ENCODE measurements at regions not wholly inside any gene's neighbourhood (a gene's known extent, or its start where the extent isn't known, plus 50 kb on each side); places are given as distances from the start of the nearest gene placed in this dataset.
"Not testable (repeated sequence)": the region's sequence is repeated elsewhere in the genome, so short reads cannot be mapped to it uniquely, and the experiment has no call there.

DNA sequence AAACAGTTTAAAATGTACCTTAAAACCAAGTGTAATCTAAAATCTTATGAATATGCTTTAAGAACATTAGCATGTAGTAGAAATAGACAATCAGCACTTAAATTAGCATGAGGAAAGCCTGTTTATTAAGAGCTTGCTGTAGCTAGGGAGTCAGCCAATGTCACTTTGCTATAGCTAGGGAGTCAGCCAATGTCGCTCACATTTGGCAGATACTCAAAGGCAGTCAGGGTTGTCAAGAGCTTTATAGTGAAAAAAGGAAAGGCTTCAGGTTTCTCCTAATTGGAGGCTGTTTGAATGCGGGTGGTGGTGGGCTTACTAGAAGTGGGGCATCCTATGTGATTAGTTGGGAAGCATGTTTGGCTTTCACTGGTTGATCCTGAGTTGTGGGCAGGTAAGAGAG lies 226.2 kb upstream of the DGKB start:
- Histone ChIP-seq H3K27me3 (ENCODE audit: control insufficient read depth, insufficient read depth, low read length) (no peaks in the 10 kb centered on the region), H3K4me3 (ENCODE audit: low read depth, low read length) (no peak overlapping the region), H3K36me3 (ENCODE audit: control insufficient read depth, insufficient read depth, low read length) (no peaks in the 10 kb centered on the region)
- DNase-seq (ENCODE audit: low read depth), result no peak
- TF ChIP-seq, protein P1, sequence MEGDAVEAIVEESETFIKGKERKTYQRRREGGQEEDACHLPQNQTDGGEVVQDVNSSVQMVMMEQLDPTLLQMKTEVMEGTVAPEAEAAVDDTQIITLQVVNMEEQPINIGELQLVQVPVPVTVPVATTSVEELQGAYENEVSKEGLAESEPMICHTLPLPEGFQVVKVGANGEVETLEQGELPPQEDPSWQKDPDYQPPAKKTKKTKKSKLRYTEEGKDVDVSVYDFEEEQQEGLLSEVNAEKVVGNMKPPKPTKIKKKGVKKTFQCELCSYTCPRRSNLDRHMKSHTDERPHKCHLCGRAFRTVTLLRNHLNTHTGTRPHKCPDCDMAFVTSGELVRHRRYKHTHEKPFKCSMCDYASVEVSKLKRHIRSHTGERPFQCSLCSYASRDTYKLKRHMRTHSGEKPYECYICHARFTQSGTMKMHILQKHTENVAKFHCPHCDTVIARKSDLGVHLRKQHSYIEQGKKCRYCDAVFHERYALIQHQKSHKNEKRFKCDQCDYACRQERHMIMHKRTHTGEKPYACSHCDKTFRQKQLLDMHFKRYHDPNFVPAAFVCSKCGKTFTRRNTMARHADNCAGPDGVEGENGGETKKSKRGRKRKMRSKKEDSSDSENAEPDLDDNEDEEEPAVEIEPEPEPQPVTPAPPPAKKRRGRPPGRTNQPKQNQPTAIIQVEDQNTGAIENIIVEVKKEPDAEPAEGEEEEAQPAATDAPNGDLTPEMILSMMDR (IDR thresholded peaks at IDR 0.05; ENCODE audit: insufficient read depth, low read depth, low read length), result no peak
- POLR2A ChIA-PET, result no interaction called here
- CTCF ChIA-PET, result interaction anchor here (0.7 kb wide), 1 partner anchor 44 kb away, joined by 3 read pairs; no protein-coding TSS in a partner anchor

DNA sequence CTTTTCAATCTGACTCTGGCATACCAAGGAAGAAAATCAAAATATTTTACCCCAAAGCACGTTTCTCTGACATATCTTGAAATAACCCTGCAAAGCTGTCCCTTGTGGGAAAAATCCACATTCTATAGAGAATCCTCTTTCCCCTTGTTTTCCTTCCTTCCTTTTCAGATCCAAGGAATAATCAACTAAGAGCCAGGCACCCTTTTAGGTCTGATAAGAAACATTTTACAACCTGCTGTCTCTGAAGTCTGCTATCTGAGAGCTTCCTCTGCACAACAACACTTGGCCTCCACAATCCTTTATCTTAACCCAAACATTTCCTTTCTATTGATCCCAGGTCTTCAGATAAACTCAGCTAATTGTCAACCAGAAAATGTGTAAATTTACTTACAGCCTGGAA lies 224.1 kb upstream of the DGKB start:
- H3K36me3 ChIP-seq (ENCODE audit: control insufficient read depth, insufficient read depth, low read length); DNase-seq (ENCODE audit: low read depth); H3K27me3 ChIP-seq (ENCODE audit: control insufficient read depth, insufficient read depth, low read length); CTCF ChIA-PET; H3K4me3 ChIP-seq (ENCODE audit: low read depth, low read length); POLR2A ChIA-PET: not testable (repeated sequence)

DNA sequence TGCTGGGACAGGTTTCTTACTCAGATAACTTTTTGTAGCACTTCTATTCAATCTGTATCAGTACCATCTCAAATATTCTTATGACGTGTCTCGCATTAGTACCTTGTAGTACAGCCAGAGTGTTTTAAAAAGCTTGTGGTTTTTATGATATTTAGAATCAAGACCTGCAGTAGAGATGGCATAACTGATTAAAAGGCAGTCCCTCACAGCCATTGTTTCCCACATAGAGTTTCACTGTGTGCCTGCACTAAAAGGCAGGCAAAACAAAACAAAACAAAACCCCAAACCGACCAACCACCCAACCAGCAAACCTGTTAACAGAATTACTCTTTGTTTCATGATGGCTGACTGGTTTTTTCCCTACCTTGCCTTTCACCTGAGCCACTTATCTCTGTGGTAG lies 221.3 kb upstream of the DGKB start:
- Histone ChIP-seq H3K27me3 (ENCODE audit: control insufficient read depth, insufficient read depth, low read length) (no peaks in the 10 kb centered on the region), H3K36me3 (ENCODE audit: control insufficient read depth, insufficient read depth, low read length) (no peaks in the 10 kb centered on the region), H3K4me3 (ENCODE audit: low read depth, low read length) (no peak overlapping the region)
- ChIA-PET POLR2A (no interaction called here), CTCF (no interaction called here)
- DNase-seq (ENCODE audit: low read depth), result no peak
- TF ChIP-seq, protein P1 (IDR thresholded peaks at IDR 0.05; ENCODE audit: insufficient read depth, low read depth, low read length), result no peak

DNA sequence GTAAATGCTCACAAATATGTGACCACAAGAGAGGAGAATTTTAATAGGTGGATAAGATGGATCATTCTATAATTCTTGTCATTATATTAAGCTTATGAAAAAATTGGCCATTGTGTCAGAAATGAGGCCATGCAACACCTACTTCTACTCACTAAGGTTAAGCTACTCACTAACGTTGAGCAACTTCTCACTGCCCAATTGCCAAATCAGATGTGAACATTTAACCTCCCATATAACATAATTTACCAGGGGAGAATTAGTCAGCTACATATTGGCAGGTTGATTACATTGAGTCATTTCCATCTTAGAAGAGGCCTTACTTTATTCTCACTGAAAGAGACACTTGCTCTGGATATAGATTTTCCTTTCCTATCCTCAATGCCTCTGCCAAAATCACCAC lies 211.2 kb upstream of the DGKB start:
- ChIA-PET POLR2A (no interaction called here), CTCF (interaction anchor here (1.2 kb wide), 1 partner anchor 19 kb away, joined by 3 read pairs; no protein-coding TSS in a partner anchor)
- TF ChIP-seq, protein P1 (IDR thresholded peaks at IDR 0.05; ENCODE audit: insufficient read depth, low read depth, low read length), result no peak
- H3K36me3 ChIP-seq (ENCODE audit: control insufficient read depth, insufficient read depth, low read length), result no peaks in the 10 kb centered on the region
- H3K4me3 ChIP-seq (ENCODE audit: low read depth, low read length), result no peak overlapping the region
- H3K27me3 ChIP-seq (ENCODE audit: control insufficient read depth, insufficient read depth, low read length), result no peaks in the 10 kb centered on the region
- no peak for DNase-seq (ENCODE audit: low read depth)

DNA sequence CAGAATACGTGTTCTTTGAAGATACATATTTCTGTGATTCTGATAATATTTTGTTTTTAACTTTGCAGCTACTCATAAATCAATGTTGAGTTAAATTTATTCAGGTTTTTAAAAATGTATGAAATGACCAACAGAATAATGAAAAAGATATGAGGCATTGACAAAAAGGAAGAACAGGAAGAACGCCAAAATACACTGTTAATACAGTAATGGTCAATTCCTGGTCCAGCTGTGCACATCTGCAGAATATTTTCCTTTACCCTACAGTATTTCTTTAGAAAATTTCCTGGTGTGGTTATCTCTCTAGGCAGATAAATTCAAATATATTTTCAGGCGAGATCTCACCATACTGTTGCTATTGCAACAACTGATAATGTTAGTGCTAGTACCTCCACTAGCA lies 203.2 kb upstream of the DGKB start:
- Histone ChIP-seq H3K4me3 (ENCODE audit: low read depth, low read length) (no peak overlapping the region), H3K27me3 (ENCODE audit: control insufficient read depth, insufficient read depth, low read length) (no peaks in the 10 kb centered on the region), H3K36me3 (ENCODE audit: control insufficient read depth, insufficient read depth, low read length) (no peaks in the 10 kb centered on the region)
- TF ChIP-seq, protein P1 (IDR thresholded peaks at IDR 0.05; ENCODE audit: insufficient read depth, low read depth, low read length), result no peak
- no peak for DNase-seq (ENCODE audit: low read depth)
- ChIA-PET CTCF (no interaction called here), POLR2A (no interaction called here)

DNA sequence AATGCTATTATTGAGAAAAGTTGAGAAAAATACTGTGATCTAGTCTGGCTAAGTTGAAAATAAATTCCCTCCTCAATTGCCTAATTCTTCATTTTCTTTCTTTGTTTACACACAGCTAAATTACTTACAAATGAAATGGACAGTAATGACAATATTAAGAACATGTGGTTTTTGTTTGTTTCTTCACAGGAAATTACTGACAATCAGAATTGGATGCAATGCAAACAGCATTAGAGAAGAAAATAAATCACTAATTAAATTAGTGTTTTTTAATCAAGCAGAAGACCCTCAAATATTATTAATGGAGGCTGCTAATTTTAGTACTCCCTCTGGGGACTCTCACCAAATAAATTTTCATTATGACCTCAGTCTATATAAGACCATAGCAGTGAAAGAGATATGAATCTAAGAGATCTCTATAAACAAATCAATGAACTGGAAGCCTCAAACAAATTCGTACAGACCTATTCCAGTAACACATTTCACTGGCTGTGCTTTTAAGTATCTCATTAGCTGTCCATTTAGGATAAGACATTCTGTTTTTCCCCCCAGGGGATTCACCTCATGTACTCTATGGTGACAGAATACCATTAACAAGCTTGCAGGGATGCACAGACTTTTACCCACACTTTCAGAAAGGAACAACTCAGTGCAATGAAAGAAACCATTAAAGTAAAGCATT lies 202.0 kb upstream of the DGKB start:
- no peaks in the 10 kb centered on the region for H3K27me3 ChIP-seq (ENCODE audit: control insufficient read depth, insufficient read depth, low read length)
- H3K4me3 ChIP-seq (ENCODE audit: low read depth, low read length), result no peak overlapping the region
- H3K36me3 ChIP-seq (ENCODE audit: control insufficient read depth, insufficient read depth, low read length), result no peaks in the 10 kb centered on the region
- POLR2A ChIA-PET, result no interaction called here
- TF ChIP-seq, protein P1 (IDR thresholded peaks at IDR 0.05; ENCODE audit: insufficient read depth, low read depth, low read length), result no peak
- CTCF ChIA-PET, result no interaction called here
- no peak for DNase-seq (ENCODE audit: low read depth)
